Keratinocyte (primary cell): ENCODE measurements at regions not wholly inside any gene's neighbourhood (a gene's known extent, or its start where the extent isn't known, plus 50 kb on each side); places are given as distances from the start of the nearest gene placed in this dataset.

Source experiments
- DNase-seq: peaks from one replicate; pipeline ENCODE4 v3.0.0-alpha.2; 2011; ENCODE audit warnings: low read depth, missing footprints, low spot score
- FAIRE-seq: peaks from 2 replicates; lab custom pipeline; 2011; peaks lifted over from hg19 to GRCh38; lab: Jason Lieb, UNC
- H2AFZ ChIP-seq: 2 replicates; pipeline ENCODE4 v1.6.0; 2012; ENCODE audit warnings: low read length, control low read depth, inconsistent platforms; ENCODE audit not compliant: control insufficient read depth
- H3K27ac ChIP-seq: 2 replicates; pipeline ENCODE4 v1.5.1; 2011; ENCODE audit warnings: low read length; ENCODE audit not compliant: control insufficient read depth, insufficient read depth
- H3K27me3 ChIP-seq: 3 replicates; pipeline ENCODE4 v1.6.0; 2011; ENCODE audit warnings: low read length; ENCODE audit not compliant: control insufficient read depth, insufficient read depth; ENCODE audit errors: extremely low read depth
- H3K36me3 ChIP-seq, 2 experiments: 2 replicates in 1 of 2; 3 replicates in 1 of 2; pipeline ENCODE4 v1.5.1; 2011; ENCODE audit warnings: low read length in 2 of 2, mild to moderate bottlenecking in 1 of 2; ENCODE audit not compliant: control insufficient read depth in 2 of 2, insufficient read depth in 2 of 2; ENCODE audit errors: extremely low read depth in 1 of 2
- H3K4me1 ChIP-seq: 3 replicates; pipeline ENCODE4 v1.5.1; 2011; ENCODE audit warnings: low read length; ENCODE audit not compliant: control insufficient read depth, insufficient read depth; ENCODE audit errors: extremely low read depth
- H3K4me2 ChIP-seq: 3 replicates; pipeline ENCODE4 v1.6.0; 2011; ENCODE audit warnings: low read depth, low read length; ENCODE audit not compliant: control insufficient read depth, insufficient read depth; ENCODE audit errors: extremely low read depth
- H3K4me3 ChIP-seq, 3 experiments: fragments of 200-600 bp in 1 of 3; sonication (generic) in 1 of 3; 2 replicates in 2 of 3; 3 replicates in 1 of 3; pipeline ENCODE4 v1.5.1; 2011 to 2016; ENCODE audit warnings: low read length in 3 of 3, mild to moderate bottlenecking in 3 of 3, control low read depth in 2 of 3, inconsistent platforms in 1 of 3, low read depth in 1 of 3, mixed read lengths in 1 of 3, mixed run types in 1 of 3, moderate library complexity in 1 of 3; ENCODE audit not compliant: control insufficient read depth in 2 of 3, insufficient read depth in 2 of 3; ENCODE audit errors: extremely low read depth in 1 of 3
- H3K79me2 ChIP-seq: 2 replicates; pipeline ENCODE4 v1.6.0; 2012; ENCODE audit warnings: low read length; ENCODE audit not compliant: control insufficient read depth, insufficient read depth
- H3K9ac ChIP-seq: 3 replicates; pipeline ENCODE4 v1.6.0; 2011; ENCODE audit warnings: low read length; ENCODE audit not compliant: control insufficient read depth, insufficient read depth; ENCODE audit errors: extremely low read depth
- H3K9me1 ChIP-seq: 3 replicates; pipeline ENCODE4 v1.6.0; 2011; ENCODE audit warnings: low read length; ENCODE audit not compliant: control insufficient read depth, insufficient read depth; ENCODE audit errors: extremely low read depth
- H3K9me3 ChIP-seq: 2 replicates; pipeline ENCODE4 v1.5.1; 2012; ENCODE audit warnings: low read depth, low read length; ENCODE audit not compliant: control insufficient read depth
- H4K20me1 ChIP-seq: 3 replicates; pipeline ENCODE4 v1.6.0; 2011; ENCODE audit warnings: low read length; ENCODE audit not compliant: control insufficient read depth, insufficient read depth; ENCODE audit errors: extremely low read depth
- CTCF ChIP-seq, 3 experiments: IDR thresholded peaks in 1 of 3; conservative IDR thresholded peaks in 1 of 3; optimal IDR thresholded peaks in 1 of 3; 2 replicates in 2 of 3; 3 replicates in 1 of 3; pipeline versions ENCODE3 to v1.5.1; 2011; ENCODE audit warnings: low read length in 3 of 3, mild to moderate bottlenecking in 3 of 3, moderate library complexity in 2 of 3, control low read depth in 1 of 3, inconsistent platforms in 1 of 3; ENCODE audit not compliant: insufficient read depth in 2 of 3; ENCODE audit errors: extremely low read depth in 1 of 3
- EZH2 ChIP-seq: IDR thresholded peaks from one replicate; pipeline ENCODE4 v1.6.1; 2012; ENCODE audit warnings: inconsistent platforms, mild to moderate bottlenecking, low read length, moderate library complexity
- dilution Hi-C: fragments of 300-500 bp; cut with MboI; formaldehyde crosslinking; loops from one replicate; pipeline ENCODE4 v1.7.0; 2020; ENCODE audit warnings: low sequenced_read_pairs; ENCODE audit not compliant: extremely low pct_ligation_motif_present

- Histone ChIP-seq H3K9ac (no peak overlapping the region), H3K9me3 (peaks cover 2% of the 10 kb centered on the region), H3K36me3 (no peaks in the 10 kb centered on the region), H3K9me1 (no peaks in the 10 kb centered on the region), H4K20me1 (no peaks in the 10 kb centered on the region), H3K4me3 (no peak overlapping the region), H2AFZ (peak overlapping the region; percentile 4), H3K27me3 (no peaks in the 10 kb centered on the region), H3K27ac (no peak overlapping the region), H3K79me2 (no peaks in the 10 kb centered on the region), H3K4me1 (peaks cover 24% of the 10 kb centered on the region), H3K4me2 (no peak overlapping the region)
- TF ChIP-seq EZH2 (no peak), CTCF (optimal IDR thresholded peaks at IDR 0.05 in 1 of 3, IDR thresholded peaks at IDR 0.05 in 1 of 3, conservative IDR thresholded peaks at IDR 0.05 in 1 of 3; ENCODE audit: extremely low read depth in 1 of 3, insufficient read depth in 2 of 3, low read length in 3 of 3) (no peak)
- dilution Hi-C loops = no loop called here
- no peak for FAIRE-seq
- DNase-seq = no peak
Measured at GRCh38 chr13:73601708-73602107, 532.5 kb downstream of the KLF12 start.

- Histone ChIP-seq H3K27ac (no peak overlapping the region), H3K9me1 (no peaks in the 10 kb centered on the region), H3K9ac (no peak overlapping the region), H3K36me3 (no peaks in the 10 kb centered on the region), H3K27me3 (no peaks in the 10 kb centered on the region), H3K9me3 (peaks cover 2% of the 10 kb centered on the region), H3K4me1 (peaks cover 24% of the 10 kb centered on the region), H3K79me2 (no peaks in the 10 kb centered on the region), H3K4me2 (no peak overlapping the region), H3K4me3 (no peak overlapping the region), H2AFZ (no peak overlapping the region), H4K20me1 (no peaks in the 10 kb centered on the region)
- dilution Hi-C loops = no loop called here
- TF ChIP-seq CTCF (optimal IDR thresholded peaks at IDR 0.05 in 1 of 3, IDR thresholded peaks at IDR 0.05 in 1 of 3, conservative IDR thresholded peaks at IDR 0.05 in 1 of 3; ENCODE audit: extremely low read depth in 1 of 3, insufficient read depth in 2 of 3, low read length in 3 of 3) (no peak), EZH2 (no peak)
- DNase-seq = no peak
- FAIRE-seq = no peak
Measured at GRCh38 chr13:73599232-73600128, 534.7 kb downstream of the KLF12 start.
